GM21825 (cell line): ENCODE measurements at regions not wholly inside any gene's neighbourhood (a gene's known extent, or its start where the extent isn't known, plus 50 kb on each side); places are given as distances from the start of the nearest gene placed in this dataset.

ENCODE experiments used
- ATAC-seq: cut with Tn5 transposase; IDR thresholded peaks from one replicate; pipeline ENCODE4 v1.9.1; 2021; ENCODE audit warnings: mild to moderate bottlenecking, moderate library complexity; ENCODE audit not compliant: unreplicated experiment

- no peak for ATAC-seq
Measured at GRCh38 chr6:169165561-169166300, 87.9 kb downstream of the THBS2 start.

- ATAC-seq, result no peak
Measured at GRCh38 chr6:169164986-169165385, 88.7 kb downstream of the THBS2 start.

GRCh38 chr6:169164451-169164850 lies 89.2 kb downstream of the THBS2 start:
- ATAC-seq, result no peak

- ATAC-seq, result no peak
Measured at GRCh38 chr6:169163411-169163901, 90.2 kb downstream of the THBS2 start.

- ATAC-seq, result no peak
Measured at GRCh38 chr6:169162752-169163407, 90.8 kb downstream of the THBS2 start.

- ATAC-seq, result no peak
Measured at GRCh38 chr6:169162249-169162648, 91.4 kb downstream of the THBS2 start.

- ATAC-seq, result no peak
Measured at GRCh38 chr6:169161572-169162167, 92.0 kb downstream of the THBS2 start.

- ATAC-seq, result no peak
Measured at GRCh38 chr6:169160855-169161560, 92.6 kb downstream of the THBS2 start.

GRCh38 chr6:169160091-169160854 lies 93.4 kb downstream of the THBS2 start:
- ATAC-seq, result no peak

- ATAC-seq, result no peak
Measured at GRCh38 chr6:169159331-169159730, 94.3 kb downstream of the THBS2 start.

GRCh38 chr6:169158691-169159090 lies 95.0 kb downstream of the THBS2 start:
- ATAC-seq, result no peak

- ATAC-seq, result no peak
Measured at GRCh38 chr6:169158174-169158573, 95.5 kb downstream of the THBS2 start.

- no peak for ATAC-seq
Measured at GRCh38 chr6:169157197-169158148, 96.2 kb downstream of the THBS2 start.

- no peak for ATAC-seq
Measured at GRCh38 chr6:169156793-169157147, 96.9 kb downstream of the THBS2 start.

GRCh38 chr6:169156108-169156792 lies 97.4 kb downstream of the THBS2 start:
- ATAC-seq, result no peak

- no peak for ATAC-seq
Measured at GRCh38 chr6:169155481-169155880, 98.2 kb downstream of the THBS2 start.

- no peak for ATAC-seq
Measured at GRCh38 chr6:169153401-169153800, 100.2 kb downstream of the THBS2 start.

GRCh38 chr6:169146521-169146920 lies 107.1 kb downstream of the THBS2 start:
- ATAC-seq, result no peak

- no peak for ATAC-seq
Measured at GRCh38 chr6:169145991-169146501, 107.6 kb downstream of the THBS2 start.
